DND-41 (cell line): ENCODE measurements at regions not wholly inside any gene's neighbourhood (a gene's known extent, or its start where the extent isn't known, plus 50 kb on each side); places are given as distances from the start of the nearest gene placed in this dataset.

Experiments
- ATAC-seq: fragments of 200-7000 bp; cut with Tn5 transposase; 3 replicates; pipeline ENCODE4 v1.9.1; 2021; ENCODE audit warnings: low read depth; ENCODE audit not compliant: insufficient read depth
- DNase-seq: peaks from one replicate; pipeline ENCODE4 v3.0.0-alpha.2; 2020
- H2AFZ ChIP-seq: 2 replicates; pipeline ENCODE4 v1.6.0; 2012; ENCODE audit warnings: low read depth, low read length
- H3K27ac ChIP-seq: 2 replicates; pipeline ENCODE4 v1.5.1; 2012; ENCODE audit warnings: low read length, inconsistent platforms
- H3K27me3 ChIP-seq: fragments of 200-600 bp; sonication (generic); 2 replicates; pipeline ENCODE4 v1.6.0; 2012; ENCODE audit warnings: low read length, mild to moderate bottlenecking, inconsistent platforms; ENCODE audit not compliant: insufficient read depth, poor library complexity
- H3K36me3 ChIP-seq: 2 replicates; pipeline ENCODE4 v1.5.1; 2012; ENCODE audit warnings: low read length, inconsistent platforms; ENCODE audit not compliant: insufficient read depth
- H3K4me1 ChIP-seq: 2 replicates; pipeline ENCODE4 v1.5.1; 2012; ENCODE audit warnings: mild to moderate bottlenecking, low read length; ENCODE audit not compliant: insufficient read depth
- H3K4me2 ChIP-seq: 2 replicates; pipeline ENCODE4 v1.6.0; 2012; ENCODE audit warnings: mild to moderate bottlenecking, moderate library complexity, low read length, inconsistent platforms; ENCODE audit not compliant: insufficient read depth
- H3K4me3 ChIP-seq, 2 experiments: fragments of 200-600 bp in 1 of 2; shearing (Covaris generic) in 1 of 2; 2 replicates each; pipeline ENCODE4 v1.5.1; 2012 to 2016; ENCODE audit warnings: inconsistent platforms in 2 of 2, low read length in 2 of 2, mild to moderate bottlenecking in 2 of 2, low read depth in 1 of 2, moderate library complexity in 1 of 2
- H3K79me2 ChIP-seq: 2 replicates; pipeline ENCODE4 v1.6.0; 2012; ENCODE audit warnings: low read length, inconsistent platforms; ENCODE audit not compliant: insufficient read depth
- H3K9ac ChIP-seq: 2 replicates; pipeline ENCODE4 v1.6.0; 2012; ENCODE audit warnings: low read depth, mild to moderate bottlenecking, inconsistent platforms, low read length, moderate library complexity
- H3K9me3 ChIP-seq: 2 replicates; pipeline ENCODE4 v1.5.1; 2012; ENCODE audit warnings: low read length, moderate library complexity, mild to moderate bottlenecking, inconsistent platforms; ENCODE audit not compliant: insufficient read depth, severe bottlenecking
- H4K20me1 ChIP-seq: 2 replicates; pipeline ENCODE4 v1.6.0; 2012; ENCODE audit warnings: low read length; ENCODE audit not compliant: insufficient read depth
- EZH2 ChIP-seq: IDR thresholded peaks from 3 replicates; pipeline ENCODE4 v1.6.1; 2012; ENCODE audit warnings: borderline replicate concordance, low read depth, mild to moderate bottlenecking, moderate library complexity, low read length, inconsistent platforms; ENCODE audit not compliant: severe bottlenecking
- TF ChIP-seq, protein P1 (sequence below): IDR thresholded peaks from 2 replicates; pipeline ENCODE4 v1.5.1; 2012; ENCODE audit warnings: borderline replicate concordance, low read length, moderate library complexity, mild to moderate bottlenecking; ENCODE audit not compliant: poor library complexity, severe bottlenecking; ENCODE audit errors: extremely low read depth

DNA sequence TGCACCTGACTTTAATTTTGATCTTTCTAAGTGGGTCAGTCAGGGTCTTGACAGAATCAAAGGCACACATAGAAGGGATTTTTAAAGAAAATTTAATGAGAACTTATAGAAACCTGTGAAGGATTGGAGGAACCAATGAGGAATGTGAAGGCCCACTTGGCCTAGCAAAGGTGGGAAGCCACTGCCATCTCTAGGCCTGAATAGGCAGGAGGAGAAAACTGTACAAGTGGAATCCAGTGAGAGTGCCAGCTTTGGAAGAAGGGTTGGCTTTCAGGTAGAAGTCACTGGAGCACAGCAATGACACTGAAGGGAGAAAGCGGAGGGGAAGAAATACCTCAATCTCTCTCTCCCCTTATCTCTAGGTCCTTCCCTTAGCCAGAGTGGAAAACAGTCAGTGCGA, 380.7 kb upstream of the KCNMB2 start:
- Histone ChIP-seq H4K20me1 (no peaks in the 10 kb centered on the region), H2AFZ (no peak overlapping the region), H3K9me3 (no peaks in the 10 kb centered on the region), H3K9ac (no peak overlapping the region), H3K36me3 (no peaks in the 10 kb centered on the region), H3K4me3 (no peak overlapping the region), H3K79me2 (no peaks in the 10 kb centered on the region), H3K27ac (no peak overlapping the region), H3K4me2 (no peak overlapping the region), H3K4me1 (no peaks in the 10 kb centered on the region), H3K27me3 (no peaks in the 10 kb centered on the region)
- DNase-seq, result no peak
- TF ChIP-seq, protein P1, sequence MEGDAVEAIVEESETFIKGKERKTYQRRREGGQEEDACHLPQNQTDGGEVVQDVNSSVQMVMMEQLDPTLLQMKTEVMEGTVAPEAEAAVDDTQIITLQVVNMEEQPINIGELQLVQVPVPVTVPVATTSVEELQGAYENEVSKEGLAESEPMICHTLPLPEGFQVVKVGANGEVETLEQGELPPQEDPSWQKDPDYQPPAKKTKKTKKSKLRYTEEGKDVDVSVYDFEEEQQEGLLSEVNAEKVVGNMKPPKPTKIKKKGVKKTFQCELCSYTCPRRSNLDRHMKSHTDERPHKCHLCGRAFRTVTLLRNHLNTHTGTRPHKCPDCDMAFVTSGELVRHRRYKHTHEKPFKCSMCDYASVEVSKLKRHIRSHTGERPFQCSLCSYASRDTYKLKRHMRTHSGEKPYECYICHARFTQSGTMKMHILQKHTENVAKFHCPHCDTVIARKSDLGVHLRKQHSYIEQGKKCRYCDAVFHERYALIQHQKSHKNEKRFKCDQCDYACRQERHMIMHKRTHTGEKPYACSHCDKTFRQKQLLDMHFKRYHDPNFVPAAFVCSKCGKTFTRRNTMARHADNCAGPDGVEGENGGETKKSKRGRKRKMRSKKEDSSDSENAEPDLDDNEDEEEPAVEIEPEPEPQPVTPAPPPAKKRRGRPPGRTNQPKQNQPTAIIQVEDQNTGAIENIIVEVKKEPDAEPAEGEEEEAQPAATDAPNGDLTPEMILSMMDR, result peak; percentile 43
- no peak for TF ChIP-seq EZH2
- no peak for ATAC-seq

- no peaks in the 10 kb centered on the region for H4K20me1 ChIP-seq
- no peaks in the 10 kb centered on the region for H3K79me2 ChIP-seq
- no peak overlapping the region for H3K4me2 ChIP-seq
- ATAC-seq (peak; percentile 19; the same call in 1 of the 3 replicates), DNase-seq (no peak)
- no peaks in the 10 kb centered on the region for H3K9me3 ChIP-seq
- H3K4me3 ChIP-seq, result no peak overlapping the region
- H3K9ac ChIP-seq, result no peak overlapping the region
- no peaks in the 10 kb centered on the region for H3K36me3 ChIP-seq
- no peaks in the 10 kb centered on the region for H3K27me3 ChIP-seq
- H2AFZ ChIP-seq, result no peak overlapping the region
- no peaks in the 10 kb centered on the region for H3K4me1 ChIP-seq
- no peak for TF ChIP-seq EZH2
- TF ChIP-seq, protein P1, result no peak
- no peak overlapping the region for H3K27ac ChIP-seq
These were observed 379.9 kb upstream of the KCNMB2 start for GRCh38 chr3:178156301-178156700.

DNA sequence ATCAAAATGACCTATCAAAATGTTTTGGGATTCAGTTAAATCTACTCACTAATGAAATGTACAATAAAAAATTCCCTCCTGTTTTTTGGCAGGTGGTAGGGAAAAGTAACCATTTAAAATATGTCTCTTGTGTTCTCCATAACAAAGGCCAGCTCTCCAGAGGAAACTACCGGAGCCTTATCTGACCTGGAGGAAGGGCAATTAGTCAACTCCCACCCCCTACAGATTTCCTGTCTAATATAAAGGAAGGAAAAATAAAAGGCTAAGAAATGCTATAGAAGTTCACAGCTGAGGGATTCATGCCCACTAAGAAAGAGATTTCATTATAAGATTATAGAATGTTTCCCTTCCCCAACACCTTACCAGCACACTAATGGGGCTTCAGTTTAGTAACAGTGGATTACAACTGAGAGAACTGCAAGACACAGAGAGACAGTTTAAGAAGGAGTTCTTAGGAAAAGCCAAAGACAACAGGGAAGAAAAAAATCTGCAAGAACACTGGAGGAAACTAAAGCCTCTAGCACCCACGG, 376.5 kb upstream of the KCNMB2 start:
- Histone ChIP-seq H3K79me2 (no peaks in the 10 kb centered on the region), H3K36me3 (no peaks in the 10 kb centered on the region), H3K27me3 (no peaks in the 10 kb centered on the region), H3K4me2 (no peak overlapping the region), H3K4me1 (no peaks in the 10 kb centered on the region), H3K9me3 (no peaks in the 10 kb centered on the region), H2AFZ (no peak overlapping the region), H3K9ac (no peak overlapping the region), H4K20me1 (no peaks in the 10 kb centered on the region), H3K27ac (no peak overlapping the region), H3K4me3 (no peak overlapping the region)
- no peak for TF ChIP-seq EZH2
- TF ChIP-seq, protein P1, result no peak
- no peak for DNase-seq
- ATAC-seq, result no peak

DNA sequence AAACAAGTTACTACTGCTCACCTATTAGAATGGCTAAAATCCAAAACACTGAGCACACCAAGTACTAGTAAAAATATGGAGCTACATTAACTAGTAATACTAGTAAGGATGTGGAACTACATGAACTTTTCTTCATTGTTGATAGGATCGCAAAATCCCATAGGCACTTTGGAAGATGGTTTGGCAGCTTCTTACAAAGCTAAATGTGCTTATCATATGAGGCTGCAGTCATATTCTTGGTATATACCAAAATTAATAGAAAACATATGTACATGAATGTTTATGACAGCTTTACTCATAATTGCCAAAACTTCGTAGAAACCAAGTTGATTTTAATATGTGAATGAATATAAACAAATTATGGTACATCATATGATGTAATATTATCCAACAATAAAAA, 366.8 kb upstream of the KCNMB2 start:
- no peak for ATAC-seq
- no peak overlapping the region for H3K4me3 ChIP-seq
- DNase-seq, result no peak
- H3K36me3 ChIP-seq, result no peaks in the 10 kb centered on the region
- H2AFZ ChIP-seq, result no peak overlapping the region
- H3K27me3 ChIP-seq, result no peaks in the 10 kb centered on the region
- no peaks in the 10 kb centered on the region for H3K4me1 ChIP-seq
- TF ChIP-seq, protein P1, result no peak
- TF ChIP-seq EZH2, result no peak
- H3K9me3 ChIP-seq, result no peaks in the 10 kb centered on the region
- H3K9ac ChIP-seq, result no peak overlapping the region
- no peak overlapping the region for H3K4me2 ChIP-seq
- no peaks in the 10 kb centered on the region for H4K20me1 ChIP-seq
- H3K79me2 ChIP-seq, result no peaks in the 10 kb centered on the region
- H3K27ac ChIP-seq, result no peak overlapping the region
